ENCODE measurements at regions not wholly inside any gene's neighbourhood (a gene's known extent, or its start where the extent isn't known, plus 50 kb on each side); places are given as distances from the start of the nearest gene placed in this dataset.

DNA sequence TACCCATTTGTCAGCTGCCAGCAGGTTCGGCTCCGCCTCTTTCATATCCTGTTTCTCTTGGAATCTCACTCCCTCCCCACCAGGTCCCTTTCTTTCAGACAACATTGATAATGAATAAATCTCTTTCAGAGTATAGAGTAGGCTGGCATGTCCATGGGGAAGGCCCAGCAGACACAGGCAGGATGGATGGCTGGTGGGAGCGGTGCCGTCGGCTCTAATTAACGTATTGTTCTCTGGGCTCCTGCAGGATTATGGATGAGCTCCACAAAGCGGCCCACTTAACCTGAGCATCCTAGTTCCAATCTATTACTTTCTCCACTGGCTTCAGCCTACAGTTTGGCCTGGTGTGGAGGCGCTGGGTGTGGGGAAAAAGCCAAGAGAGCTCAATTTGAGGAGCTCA, 588.0 kb downstream of the BUD13 start:
- intact Hi-C loops (cut with DNase I; ENCODE audit: low total_unique reads): no loop called here
- no peak overlapping the region for H3K27ac ChIP-seq
- no peaks in the 10 kb centered on the region for H3K4me1 ChIP-seq
- in situ Hi-C loops (cut with MboI; ENCODE audit: low sequenced_read_pairs in 4 of 4): no loop called here
- no peaks in the 10 kb centered on the region for H3K36me3 ChIP-seq
- ATAC-seq (no peak), DNase-seq (no peak)
- H3K4me3 ChIP-seq: no peak overlapping the region
- TF ChIP-seq, protein P1, sequence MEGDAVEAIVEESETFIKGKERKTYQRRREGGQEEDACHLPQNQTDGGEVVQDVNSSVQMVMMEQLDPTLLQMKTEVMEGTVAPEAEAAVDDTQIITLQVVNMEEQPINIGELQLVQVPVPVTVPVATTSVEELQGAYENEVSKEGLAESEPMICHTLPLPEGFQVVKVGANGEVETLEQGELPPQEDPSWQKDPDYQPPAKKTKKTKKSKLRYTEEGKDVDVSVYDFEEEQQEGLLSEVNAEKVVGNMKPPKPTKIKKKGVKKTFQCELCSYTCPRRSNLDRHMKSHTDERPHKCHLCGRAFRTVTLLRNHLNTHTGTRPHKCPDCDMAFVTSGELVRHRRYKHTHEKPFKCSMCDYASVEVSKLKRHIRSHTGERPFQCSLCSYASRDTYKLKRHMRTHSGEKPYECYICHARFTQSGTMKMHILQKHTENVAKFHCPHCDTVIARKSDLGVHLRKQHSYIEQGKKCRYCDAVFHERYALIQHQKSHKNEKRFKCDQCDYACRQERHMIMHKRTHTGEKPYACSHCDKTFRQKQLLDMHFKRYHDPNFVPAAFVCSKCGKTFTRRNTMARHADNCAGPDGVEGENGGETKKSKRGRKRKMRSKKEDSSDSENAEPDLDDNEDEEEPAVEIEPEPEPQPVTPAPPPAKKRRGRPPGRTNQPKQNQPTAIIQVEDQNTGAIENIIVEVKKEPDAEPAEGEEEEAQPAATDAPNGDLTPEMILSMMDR (IDR thresholded peaks at IDR 0.05 in 4 of 5, conservative IDR thresholded peaks at IDR 0.05 in 1 of 5): no peak
- TF ChIP-seq POLR2A (IDR thresholded peaks at IDR 0.05): no peak
- no peaks in the 10 kb centered on the region for H3K27me3 ChIP-seq
- no peaks in the 10 kb centered on the region for H3K9me3 ChIP-seq

DNA sequence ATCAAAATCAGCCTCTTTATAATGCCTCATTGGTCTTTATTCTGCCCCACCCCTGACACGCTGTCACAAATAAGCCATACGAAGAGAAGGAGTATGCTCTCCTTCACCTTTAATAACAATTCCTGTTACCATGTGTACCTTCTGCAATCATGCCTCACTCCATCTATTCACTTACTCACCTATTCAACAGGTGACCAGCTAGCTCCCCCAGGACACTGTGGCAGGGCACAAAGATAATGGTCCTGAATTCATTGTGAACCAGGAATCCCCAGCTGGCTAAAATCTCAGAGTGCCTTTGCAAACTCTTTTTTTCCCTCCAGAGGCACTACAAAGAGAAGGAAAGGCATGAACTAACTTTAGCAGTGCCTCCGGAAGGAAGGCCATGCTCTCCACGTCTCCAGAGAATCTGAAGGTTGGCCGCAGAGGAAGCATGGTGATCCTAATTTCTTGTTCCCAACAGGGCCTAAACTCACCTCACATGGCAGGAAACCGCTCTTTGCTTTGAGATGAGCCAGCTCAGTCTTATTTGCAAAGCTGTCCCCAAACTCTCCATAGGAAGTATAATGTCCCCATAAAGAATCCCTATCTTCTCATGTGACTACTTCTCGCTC, 590.3 kb downstream of the BUD13 start:
- DNase-seq (no peak), ATAC-seq (no peak)
- no peaks in the 10 kb centered on the region for H3K27me3 ChIP-seq
- H3K4me1 ChIP-seq: no peaks in the 10 kb centered on the region
- intact Hi-C loops (cut with DNase I; ENCODE audit: low total_unique reads): no loop called here
- no peak overlapping the region for H3K4me3 ChIP-seq
- no peak overlapping the region for H3K27ac ChIP-seq
- H3K9me3 ChIP-seq: no peaks in the 10 kb centered on the region
- TF ChIP-seq POLR2A (IDR thresholded peaks at IDR 0.05): no peak
- TF ChIP-seq, protein P1 (IDR thresholded peaks at IDR 0.05 in 4 of 5, conservative IDR thresholded peaks at IDR 0.05 in 1 of 5): no peak
- in situ Hi-C loops (cut with MboI; ENCODE audit: low sequenced_read_pairs in 4 of 4): no loop called here
- no peaks in the 10 kb centered on the region for H3K36me3 ChIP-seq

DNA sequence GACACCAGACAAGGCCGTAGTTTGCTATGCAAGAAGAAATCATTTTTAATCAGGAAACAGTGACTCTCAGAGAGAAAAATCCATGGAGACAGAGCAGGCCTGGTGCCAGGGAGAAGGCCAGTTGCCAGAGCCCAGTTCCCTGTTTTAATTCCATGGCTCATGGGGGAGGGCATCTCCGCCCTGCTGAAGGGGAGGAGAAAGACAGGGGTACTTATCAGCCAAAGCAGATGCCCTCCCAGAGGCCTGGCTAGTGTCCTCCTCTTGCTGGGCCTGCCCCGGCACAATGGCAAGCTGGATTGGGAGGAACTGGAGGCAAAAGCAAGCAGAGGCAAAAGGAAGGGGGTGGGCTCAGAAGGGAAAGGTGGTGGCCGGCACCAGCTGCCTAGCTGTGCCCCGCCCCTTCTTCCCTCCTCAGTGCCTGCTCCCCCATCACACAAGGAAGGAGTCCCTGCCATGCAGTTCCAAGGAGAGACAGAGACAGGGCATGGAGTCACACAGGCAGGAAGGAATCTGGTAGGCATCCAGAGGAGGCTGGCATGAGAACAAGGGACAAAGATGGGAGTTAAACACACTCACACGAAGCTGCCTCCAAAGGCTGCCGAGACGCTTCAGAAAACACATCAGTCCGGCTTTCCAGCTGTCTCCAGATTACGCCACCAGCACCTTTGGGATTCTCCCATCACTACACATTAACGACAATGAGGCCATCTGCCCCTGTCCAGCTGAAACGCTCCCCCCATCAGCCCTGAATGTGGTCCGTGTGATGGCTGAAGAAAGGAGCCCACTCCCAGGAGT, 591.8 kb downstream of the BUD13 start:
- in situ Hi-C loops (cut with MboI; ENCODE audit: low sequenced_read_pairs in 4 of 4): no loop called here
- DNase-seq: no peak
- Histone ChIP-seq H3K36me3 (no peaks in the 10 kb centered on the region), H3K4me3 (no peak overlapping the region), H3K9me3 (no peaks in the 10 kb centered on the region), H3K4me1 (no peaks in the 10 kb centered on the region), H3K27ac (no peak overlapping the region), H3K27me3 (peaks cover 0 to 4% (median 0%) of the 10 kb centered on the region in 3 donors)
- ATAC-seq: no peak
- no peak for TF ChIP-seq POLR2A (IDR thresholded peaks at IDR 0.05)
- TF ChIP-seq, protein P1 (IDR thresholded peaks at IDR 0.05 in 4 of 5, conservative IDR thresholded peaks at IDR 0.05 in 1 of 5): no peak
- intact Hi-C loops (cut with DNase I; ENCODE audit: low total_unique reads): no loop called here

DNA sequence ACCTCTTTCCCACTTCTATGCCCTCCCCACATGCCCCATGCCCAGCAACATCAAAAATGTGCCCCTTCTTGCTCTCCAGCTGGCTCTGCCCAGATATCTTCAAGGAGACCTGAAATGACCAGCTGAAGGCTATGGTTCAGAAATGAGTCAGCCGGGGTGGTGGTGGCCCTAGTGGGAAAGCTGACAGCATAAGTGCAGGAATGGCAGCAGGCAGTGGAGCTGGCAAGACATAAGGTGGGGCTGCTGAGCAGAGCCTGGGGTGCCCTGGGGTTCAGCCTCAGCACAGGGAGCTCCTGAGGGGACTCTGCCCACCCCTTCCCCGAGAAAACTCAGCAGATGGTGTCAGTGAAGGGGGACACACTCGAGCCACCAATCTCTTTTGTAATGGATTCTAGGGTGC, 593.4 kb downstream of the BUD13 start:
- H3K36me3 ChIP-seq: no peaks in the 10 kb centered on the region
- DNase-seq: no peak
- H3K4me1 ChIP-seq: no peaks in the 10 kb centered on the region
- ATAC-seq: no peak
- TF ChIP-seq, protein P1 (IDR thresholded peaks at IDR 0.05 in 4 of 5, conservative IDR thresholded peaks at IDR 0.05 in 1 of 5): no peak
- TF ChIP-seq POLR2A (IDR thresholded peaks at IDR 0.05): no peak
- no peaks in the 10 kb centered on the region for H3K9me3 ChIP-seq
- H3K4me3 ChIP-seq: no peak overlapping the region
- in situ Hi-C loops (cut with MboI; ENCODE audit: low sequenced_read_pairs in 4 of 4) (no loop called here), intact Hi-C loops (cut with DNase I; ENCODE audit: low total_unique reads) (no loop called here)
- H3K27me3 ChIP-seq: peaks cover 3 to 4% (median 4%) of the 10 kb centered on the region in 3 donors
- H3K27ac ChIP-seq: no peak overlapping the region

Data from gastrocnemius medialis (tissue), 4 donors.